Activated T-cell treated with anti-CD3 and anti-CD28 coated beads for 4 hours (primary cell): ENCODE measurements at regions not wholly inside any gene's neighbourhood (a gene's known extent, or its start where the extent isn't known, plus 50 kb on each side); places are given as distances from the start of the nearest gene placed in this dataset.
"Not testable (repeated sequence)": the region's sequence is repeated elsewhere in the genome, so short reads cannot be mapped to it uniquely, and the experiment has no call there.

Experiments used
- DNase-seq: peaks from one replicate; pipeline ENCODE4 v3.0.0-alpha.2; 2020

- DNase-seq: peak; percentile 14
These were observed 90.6 kb downstream of the ANXA2R start for GRCh38 chr5:42949348-42950115.

DNA sequence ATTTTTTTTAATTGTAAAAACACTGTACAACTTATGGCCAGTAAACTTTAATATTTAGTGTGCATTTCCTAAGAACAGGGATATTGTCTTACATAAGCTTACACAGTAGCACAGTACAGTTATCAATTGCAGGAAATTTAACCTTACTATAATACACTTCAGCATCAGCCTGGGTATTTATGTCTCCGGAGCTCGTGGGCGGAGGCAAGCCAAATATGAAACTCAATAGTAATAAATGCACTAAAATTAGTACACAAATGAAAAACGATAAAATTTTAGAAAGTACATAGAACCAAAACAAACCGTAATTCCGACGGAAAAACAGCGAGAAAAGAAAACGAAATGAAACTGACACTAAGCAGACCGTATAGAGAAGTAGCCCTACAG, 91.2 kb downstream of the ANXA2R start:
- no peak for DNase-seq

GRCh38 chr5:42944989-42945388, 95.1 kb downstream of the ANXA2R start:
- no peak for DNase-seq

GRCh38 chr5:42943931-42944631, 96.0 kb downstream of the ANXA2R start:
- no peak for DNase-seq

- DNase-seq: no peak
These were observed 99.3 kb downstream of the ANXA2R start for GRCh38 chr5:42940853-42941252.

- DNase-seq: not testable (repeated sequence)
These were observed 108.1 kb downstream of the ANXA2R start for GRCh38 chr5:42932011-42932410.

- not testable (repeated sequence) for DNase-seq
These were observed 108.7 kb downstream of the ANXA2R start for GRCh38 chr5:42931451-42931850.

GRCh38 chr5:42930934-42931333, 109.2 kb downstream of the ANXA2R start:
- DNase-seq: no peak

- DNase-seq: no peak
These were observed 110.2 kb downstream of the ANXA2R start for GRCh38 chr5:42929871-42930270.

- DNase-seq: no peak
These were observed 112.4 kb downstream of the ANXA2R start for GRCh38 chr5:42927730-42928129.

DNA sequence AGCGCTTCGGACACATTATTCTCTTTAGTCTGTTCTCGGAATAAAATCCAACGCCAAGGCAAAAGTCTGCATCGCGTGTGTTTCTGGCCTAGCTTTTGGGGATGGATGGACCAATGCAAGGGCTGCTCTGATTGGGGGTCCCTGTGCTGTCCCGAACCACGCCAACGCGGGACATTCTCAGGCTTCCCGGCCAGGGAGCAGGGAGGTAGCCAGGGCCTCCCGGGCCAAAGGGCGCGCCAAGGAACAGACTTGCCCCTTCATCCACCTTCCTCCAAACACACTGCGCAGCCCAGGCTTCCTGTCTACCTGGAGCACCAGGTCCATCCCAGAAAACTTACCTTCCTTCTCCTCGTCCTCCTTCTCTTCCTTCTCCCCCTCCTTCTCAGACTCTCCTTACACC, 113.0 kb upstream of the SELENOP start:
- DNase-seq: no peak

- no peak for DNase-seq
These were observed 112.5 kb upstream of the SELENOP start for GRCh38 chr5:42924226-42924625.

DNA sequence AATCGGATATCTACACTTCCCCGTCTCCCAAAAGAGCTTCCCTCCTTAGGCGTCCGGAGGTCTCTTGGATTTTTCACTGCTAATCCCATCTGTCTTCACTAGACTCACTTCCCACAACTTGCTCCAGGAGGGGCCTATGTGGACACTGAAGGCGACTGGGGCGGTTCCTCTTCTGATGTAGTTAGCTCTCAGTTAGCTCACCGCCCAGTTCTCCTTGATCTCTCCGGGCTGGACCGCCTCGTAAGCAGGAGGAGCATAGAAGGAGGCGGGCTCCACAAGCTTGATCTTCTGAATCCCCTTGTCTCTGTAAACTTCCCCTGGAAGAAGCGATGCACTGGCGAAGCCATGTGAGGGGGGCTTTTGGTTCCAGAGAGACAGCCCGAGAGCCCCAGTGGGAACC, 112.0 kb upstream of the SELENOP start:
- DNase-seq: no peak

DNA sequence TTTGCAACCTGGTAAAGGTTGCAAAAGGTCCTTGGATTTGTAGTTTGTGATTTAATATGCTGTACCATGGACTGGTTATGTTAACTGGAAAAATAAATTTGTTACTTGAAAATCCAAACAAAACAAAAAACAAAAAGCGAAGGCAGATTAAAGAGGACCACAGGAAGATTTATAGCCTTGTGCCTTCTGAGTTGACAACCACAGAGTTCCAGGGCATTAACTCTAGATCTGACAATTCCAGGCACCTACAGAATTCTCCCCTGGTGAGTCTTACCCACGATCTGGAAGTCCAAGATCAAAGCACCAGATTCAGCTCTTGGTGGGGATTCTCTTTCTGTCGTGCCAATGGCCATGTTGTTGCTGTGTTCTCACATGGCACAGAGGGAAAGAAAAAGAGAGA, 107.9 kb upstream of the SELENOP start:
- no peak for DNase-seq

- no peak for DNase-seq
These were observed 103.7 kb upstream of the SELENOP start for GRCh38 chr5:42915306-42915866.

DNA sequence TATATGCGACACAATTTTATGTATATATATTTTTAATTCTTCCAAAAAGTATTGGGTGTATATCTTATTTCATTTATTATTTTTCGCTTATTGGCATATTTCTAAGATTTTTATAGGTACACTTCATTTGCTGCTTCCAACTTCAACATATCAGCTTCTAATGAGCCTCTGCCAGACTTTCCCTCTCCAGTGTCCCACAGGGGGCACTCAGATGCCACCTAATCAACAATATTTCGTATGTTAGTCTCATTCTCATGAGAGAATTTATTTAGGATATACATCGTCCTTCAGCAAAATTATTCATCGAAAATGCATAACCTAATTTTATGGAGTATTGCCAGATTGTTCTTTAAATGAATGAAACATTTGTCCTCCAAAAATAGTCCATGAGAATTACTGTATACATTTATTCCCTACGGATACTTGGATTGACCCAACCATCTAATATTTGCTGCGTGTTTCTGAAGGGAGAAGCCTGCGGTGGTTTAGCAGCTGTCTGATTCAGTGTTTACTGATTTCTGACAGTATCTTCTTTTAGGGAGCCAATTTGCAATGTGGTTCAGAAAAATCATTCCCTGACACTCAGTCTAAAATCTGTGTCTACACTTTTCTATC, 100.6 kb upstream of the SELENOP start:
- DNase-seq: peak; percentile 47

GRCh38 chr5:42908509-42909488, 97.1 kb upstream of the SELENOP start:
- DNase-seq: peak; percentile 81

DNA sequence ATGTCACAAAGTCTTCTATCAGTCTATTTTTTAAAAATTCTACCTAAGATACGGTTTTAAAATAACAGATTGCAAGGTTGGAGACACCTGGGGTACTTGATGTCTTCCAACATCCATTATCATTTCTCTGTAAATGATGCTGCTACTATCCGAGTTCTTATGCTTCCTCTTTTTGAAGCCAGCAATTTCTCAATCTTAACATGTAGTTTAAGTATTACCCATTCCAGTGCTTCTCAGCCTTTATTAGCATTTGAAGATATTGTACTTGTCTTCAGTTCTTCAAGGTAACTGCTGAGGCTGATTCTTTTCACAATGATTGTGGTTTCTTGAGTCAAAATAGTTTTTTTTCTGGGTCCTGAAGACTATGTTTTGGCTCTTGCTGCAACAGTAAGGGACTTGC, 96.4 kb upstream of the SELENOP start:
- no peak for DNase-seq

DNA sequence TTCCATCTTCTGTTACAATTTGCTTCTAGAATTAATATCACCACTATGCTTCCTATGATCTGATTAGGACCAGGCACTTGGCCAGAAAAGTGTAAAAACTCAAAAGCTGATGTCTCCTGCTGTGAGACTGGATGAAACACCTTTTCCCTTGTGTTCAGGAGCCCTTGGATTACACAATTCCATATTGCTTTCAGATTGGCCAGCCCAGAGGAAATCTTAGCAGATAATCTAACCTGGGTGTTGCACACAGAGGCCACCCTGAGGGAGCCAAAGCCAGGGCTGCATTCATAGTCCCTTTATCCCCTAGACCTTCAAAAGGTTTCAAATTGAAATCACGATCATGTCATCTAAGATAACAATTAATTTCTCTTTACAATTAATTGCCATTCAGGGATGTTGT, 94.1 kb upstream of the SELENOP start:
- DNase-seq: no peak

DNA sequence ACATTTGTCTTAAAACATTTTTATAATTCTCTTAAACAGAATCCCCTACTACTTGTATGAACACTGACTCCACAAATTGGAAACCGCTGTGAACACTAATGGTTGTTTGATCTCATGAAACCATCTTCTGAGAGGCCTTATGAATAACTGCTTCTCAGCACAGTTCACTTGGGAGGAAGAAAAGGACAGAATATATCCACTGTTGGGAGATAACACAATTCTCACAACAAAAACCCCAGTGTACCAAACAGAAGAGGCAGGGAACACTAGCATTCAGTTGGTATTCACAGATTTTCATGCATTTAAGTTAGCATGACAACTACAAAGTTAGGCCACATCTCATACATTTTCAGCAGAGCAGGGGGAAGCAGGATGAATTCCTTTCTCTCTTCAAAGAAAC, 89.0 kb upstream of the SELENOP start:
- no peak for DNase-seq

- DNase-seq: no peak
These were observed 87.1 kb upstream of the SELENOP start for GRCh38 chr5:42898760-42899159.

- DNase-seq: no peak
These were observed 84.8 kb upstream of the SELENOP start for GRCh38 chr5:42896523-42896922.

DNA sequence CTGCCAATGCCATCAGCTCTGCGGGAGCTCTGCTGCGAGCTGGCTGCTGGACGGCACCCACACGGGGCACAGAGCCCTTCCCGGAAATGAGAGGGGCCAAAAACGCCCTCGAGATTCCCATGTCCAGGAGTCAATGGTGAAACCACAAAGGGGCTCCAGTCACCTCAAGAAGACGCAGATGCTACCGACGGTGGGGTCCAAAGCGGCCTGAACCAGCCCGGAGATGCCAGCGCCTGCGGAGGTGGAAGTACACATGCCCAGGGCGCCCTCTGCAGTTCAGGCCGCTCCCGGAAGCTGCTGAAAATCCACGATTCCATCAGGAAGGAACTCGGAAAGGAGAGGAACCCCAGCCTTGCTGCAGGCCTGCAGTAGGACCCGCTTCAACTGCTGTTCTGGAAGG, 82.4 kb upstream of the SELENOP start:
- DNase-seq: no peak
